ENCODE measurements at regions not wholly inside any gene's neighbourhood (a gene's known extent, or its start where the extent isn't known, plus 50 kb on each side); places are given as distances from the start of the nearest gene placed in this dataset.
"Not testable (repeated sequence)": the region's sequence is repeated elsewhere in the genome, so short reads cannot be mapped to it uniquely, and the experiment has no call there.

DNA sequence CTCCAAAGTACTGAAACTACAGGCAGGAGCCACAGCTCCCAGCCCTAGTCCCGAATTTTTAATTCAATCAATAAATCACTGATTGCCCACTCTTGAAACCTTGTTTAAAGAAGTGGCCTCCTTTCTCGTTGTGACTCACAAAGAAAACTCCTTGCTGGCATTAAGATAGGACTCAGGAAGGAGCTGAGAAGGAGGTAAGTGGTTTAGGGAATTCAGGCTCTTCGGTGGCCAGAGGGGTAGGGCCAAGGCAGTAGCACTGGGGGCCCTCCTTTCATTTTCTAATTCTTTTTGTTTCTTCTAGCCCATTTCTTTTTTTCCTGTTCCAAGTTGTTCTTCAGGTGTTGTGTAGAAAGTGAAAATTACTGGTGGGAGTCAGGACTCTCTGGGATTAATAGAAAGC is 86.2 kb upstream of the OR9Q1 start:
- ATAC-seq (ENCODE audit: low read depth in 2 of 2) (no peak), DNase-seq (no peak)
- H3K4me3 Mint-ChIP-seq: peak overlapping the region in 1 of 8 donors; percentile 14
- H3K27ac Mint-ChIP-seq: no peak overlapping the region
- no peaks in the 10 kb centered on the region for H3K36me3 Mint-ChIP-seq
- H3K27me3 Mint-ChIP-seq: peaks cover 8 to 21% (median 9%) of the 10 kb centered on the region in 3 donors
- H3K9me3 Mint-ChIP-seq: peaks cover 0 to 3% (median 0%) of the 10 kb centered on the region in 7 donors
- no peaks in the 10 kb centered on the region for H3K4me1 Mint-ChIP-seq

- Mint-ChIP-seq H3K4me3 (no peak overlapping the region), H3K27ac (no peak overlapping the region), H3K4me1 (no peaks in the 10 kb centered on the region), H3K36me3 (no peaks in the 10 kb centered on the region), H3K9me3 (peaks cover 0 to 3% (median 0%) of the 10 kb centered on the region in 7 donors), H3K27me3 (peaks cover 8 to 21% (median 9%) of the 10 kb centered on the region in 3 donors)
- ATAC-seq (ENCODE audit: low read depth in 2 of 2) (no peak), DNase-seq (no peak)
Observed at GRCh38 chr11:57938351-57938750, 85.3 kb upstream of the OR9Q1 start.

- H3K9me3 Mint-ChIP-seq: peaks cover 0 to 3% (median 0%) of the 10 kb centered on the region in 7 donors
Observed at GRCh38 chr11:57940044-57940756, 83.5 kb upstream of the OR9Q1 start.

DNA sequence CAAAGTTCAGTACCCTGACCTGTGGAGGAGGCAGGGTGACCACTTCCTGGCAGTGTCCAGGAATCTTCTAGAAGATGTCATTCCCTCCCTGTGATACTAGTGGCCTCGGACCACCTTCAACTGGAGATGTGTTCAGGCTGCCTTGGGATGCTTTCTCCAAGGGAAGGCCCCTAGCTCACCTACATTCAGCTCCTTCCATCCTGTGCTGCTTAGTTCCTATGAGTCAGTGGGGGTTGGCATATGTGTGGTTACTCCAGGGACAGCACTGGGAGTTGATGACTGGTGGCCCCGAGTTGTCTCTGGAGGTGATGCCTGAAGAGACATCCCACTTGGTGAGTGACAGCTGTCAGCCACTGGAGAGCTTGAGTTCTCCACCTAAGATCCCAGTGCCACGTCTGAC is 81.8 kb upstream of the OR9Q1 start:
- H3K9me3 Mint-ChIP-seq: peaks cover 0 to 3% (median 0%) of the 10 kb centered on the region in 7 donors
- DNase-seq (no peak), ATAC-seq (ENCODE audit: low read depth in 2 of 2) (no peak)
- H3K4me1 Mint-ChIP-seq: peaks cover 0 to 5% (median 0%) of the 10 kb centered on the region in 3 donors
- peaks cover 8 to 21% (median 9%) of the 10 kb centered on the region in 3 donors for H3K27me3 Mint-ChIP-seq
- H3K27ac Mint-ChIP-seq: no peak overlapping the region
- H3K36me3 Mint-ChIP-seq: no peaks in the 10 kb centered on the region
- H3K4me3 Mint-ChIP-seq: no peak overlapping the region

More at GRCh38 chr11:57940044-57940756, 83.5 kb upstream of the OR9Q1 start:
- H3K27me3 Mint-ChIP-seq: peaks cover 8 to 21% (median 9%) of the 10 kb centered on the region in 3 donors
- no peak overlapping the region for H3K4me3 Mint-ChIP-seq
- no peaks in the 10 kb centered on the region for H3K4me1 Mint-ChIP-seq
- H3K27ac Mint-ChIP-seq: no peak overlapping the region
- ATAC-seq (ENCODE audit: low read depth in 2 of 2) (no peak), DNase-seq (no peak)
- no peaks in the 10 kb centered on the region for H3K36me3 Mint-ChIP-seq

- Mint-ChIP-seq H3K27me3 (peaks cover 8 to 21% (median 9%) of the 10 kb centered on the region in 3 donors), H3K27ac (no peak overlapping the region)
Observed at GRCh38 chr11:57942808-57943207, 80.9 kb upstream of the OR9Q1 start.

DNA sequence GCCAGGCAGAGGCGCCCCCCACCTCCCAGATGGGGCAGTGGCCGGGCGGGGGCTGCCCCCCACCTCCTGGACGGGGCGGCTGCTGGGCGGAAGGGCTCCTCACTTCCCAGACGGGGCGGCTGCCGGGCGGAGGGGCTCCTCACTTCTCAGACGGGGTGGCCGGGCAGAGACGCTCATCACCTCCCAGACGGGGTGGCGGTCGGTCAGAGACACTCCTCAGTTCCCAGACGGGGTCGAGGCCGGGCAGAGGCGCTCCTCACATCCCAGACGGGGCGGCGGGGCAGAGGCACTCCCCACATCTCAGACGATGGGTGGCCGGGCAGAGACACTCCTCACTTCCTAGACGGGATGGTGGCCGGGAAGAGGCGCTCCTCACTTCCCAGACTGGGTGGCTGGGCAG is 79.9 kb upstream of the OR9Q1 start:
- not testable (repeated sequence) for H3K9me3 Mint-ChIP-seq; H3K4me3 Mint-ChIP-seq; ATAC-seq (ENCODE audit: low read depth in 2 of 2); H3K27ac Mint-ChIP-seq; H3K4me1 Mint-ChIP-seq; DNase-seq; H3K36me3 Mint-ChIP-seq
- H3K27me3 Mint-ChIP-seq: peaks cover 8 to 15% (median 9%) of the 10 kb centered on the region in 3 donors

More at GRCh38 chr11:57942808-57943207, 80.9 kb upstream of the OR9Q1 start:
- Mint-ChIP-seq H3K4me3 (no peak overlapping the region), H3K9me3 (peaks cover 0 to 5% (median 0%) of the 10 kb centered on the region in 7 donors), H3K36me3 (no peaks in the 10 kb centered on the region), H3K4me1 (peaks cover 0 to 5% (median 0%) of the 10 kb centered on the region in 3 donors)
- ATAC-seq (ENCODE audit: low read depth in 2 of 2) (no peak), DNase-seq (no peak)

GRCh38 chr11:57946628-57947027 is 77.1 kb upstream of the OR9Q1 start:
- Mint-ChIP-seq H3K27me3 (no peaks in the 10 kb centered on the region), H3K4me3 (no peak overlapping the region), H3K4me1 (peaks cover 0 to 5% (median 0%) of the 10 kb centered on the region in 3 donors), H3K27ac (no peak overlapping the region), H3K36me3 (no peaks in the 10 kb centered on the region), H3K9me3 (peaks cover 0 to 7% (median 0%) of the 10 kb centered on the region in 7 donors)
- ATAC-seq (ENCODE audit: low read depth in 2 of 2): no peak
- no peak for DNase-seq

GRCh38 chr11:57964660-57965059 is 59.0 kb upstream of the OR9Q1 start:
- H3K27me3 Mint-ChIP-seq: peaks cover 4 to 34% (median 13%) of the 10 kb centered on the region in 3 donors
- H3K4me1 Mint-ChIP-seq: no peaks in the 10 kb centered on the region
- H3K36me3 Mint-ChIP-seq: no peaks in the 10 kb centered on the region
- no peak overlapping the region for H3K4me3 Mint-ChIP-seq
- H3K9me3 Mint-ChIP-seq: peaks cover 0 to 7% (median 3%) of the 10 kb centered on the region in 7 donors
- DNase-seq: no peak
- no peak overlapping the region for H3K27ac Mint-ChIP-seq
- no peak for ATAC-seq (ENCODE audit: low read depth in 2 of 2)

DNA sequence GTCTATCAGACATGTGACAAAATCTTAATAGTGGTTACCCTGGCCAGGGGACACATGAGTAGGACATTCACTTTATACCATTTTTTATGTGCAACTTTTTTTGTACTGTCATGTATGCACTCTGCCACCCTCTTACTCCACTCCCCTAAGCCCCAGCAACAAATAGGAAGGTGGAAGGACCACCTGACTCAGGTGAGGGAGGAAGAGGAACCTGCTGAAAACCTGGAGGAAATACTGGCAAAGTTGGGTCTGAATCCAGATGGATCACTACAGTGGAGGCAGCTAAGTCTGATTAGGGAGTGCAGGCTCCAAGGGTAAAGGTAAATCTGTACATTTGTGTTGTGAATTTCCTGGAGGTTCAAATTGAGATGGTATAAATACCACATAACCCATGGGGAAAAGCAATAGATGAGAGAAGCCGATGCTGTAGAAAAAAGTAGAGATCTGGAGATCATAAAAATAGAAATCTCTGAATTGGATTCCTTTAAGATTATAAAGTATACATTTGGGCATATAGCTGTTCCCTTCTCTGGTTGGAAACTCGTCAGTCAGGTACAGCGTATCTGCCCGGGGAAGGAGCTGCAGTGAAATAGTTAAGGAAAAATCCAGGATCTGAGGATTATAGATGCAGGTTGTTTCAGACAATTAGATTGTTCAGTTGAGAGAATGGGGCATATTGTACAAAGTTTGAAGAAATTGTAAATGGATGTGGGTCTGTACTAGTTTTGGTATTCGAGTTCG is 52.2 kb upstream of the OR9Q1 start:
- DNase-seq (no peak), ATAC-seq (ENCODE audit: low read depth in 2 of 2) (no peak)
- Mint-ChIP-seq H3K4me3 (no peak overlapping the region), H3K27me3 (peaks cover 13 to 30% (median 20%) of the 10 kb centered on the region in 3 donors), H3K4me1 (no peaks in the 10 kb centered on the region), H3K36me3 (no peaks in the 10 kb centered on the region), H3K9me3 (peaks cover 0 to 7% (median 4%) of the 10 kb centered on the region in 7 donors), H3K27ac (no peak overlapping the region)

DNA sequence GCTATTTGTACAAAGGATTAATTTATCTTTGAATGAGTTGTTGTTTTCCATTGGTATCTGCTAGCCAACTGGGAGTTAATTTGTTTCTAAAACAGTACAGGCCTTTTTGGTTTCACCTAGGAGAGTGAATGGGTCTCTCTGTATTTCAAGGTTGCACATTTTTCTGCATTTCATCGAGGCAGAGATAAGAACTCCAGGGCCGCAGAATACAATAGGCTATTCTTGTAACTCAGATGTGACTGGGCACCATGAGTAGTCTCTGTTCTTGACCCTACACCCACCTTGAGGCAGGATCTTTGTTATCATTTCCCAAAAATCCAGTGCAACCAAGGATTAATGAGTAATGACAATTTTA is 51.7 kb upstream of the OR9Q1 start:
- no peak for DNase-seq
- Mint-ChIP-seq H3K9me3 (peaks cover 0 to 7% (median 4%) of the 10 kb centered on the region in 7 donors), H3K27me3 (peaks cover 13 to 30% (median 20%) of the 10 kb centered on the region in 3 donors), H3K36me3 (no peaks in the 10 kb centered on the region), H3K27ac (no peak overlapping the region), H3K4me3 (no peak overlapping the region), H3K4me1 (no peaks in the 10 kb centered on the region)
- ATAC-seq (ENCODE audit: low read depth in 2 of 2): no peak

All from naive B cell (primary cell).